KMS-11 (cell line): ENCODE measurements at regions not wholly inside any gene's neighbourhood (a gene's known extent, or its start where the extent isn't known, plus 50 kb on each side); places are given as distances from the start of the nearest gene placed in this dataset.
"Not testable (repeated sequence)": the region's sequence is repeated elsewhere in the genome, so short reads cannot be mapped to it uniquely, and the experiment has no call there.

ENCODE experiments used
- H2AFZ ChIP-seq: fragments of 200-600 bp; sonication (generic); 2 replicates; pipeline ENCODE4 v1.6.1; 2016; ENCODE audit warnings: antibody characterized with exemption, mixed run types, low read depth
- H3K27ac ChIP-seq: fragments of 200-600 bp; sonication (generic); 2 replicates; pipeline ENCODE4 v1.6.1; 2016; ENCODE audit warnings: mild to moderate bottlenecking, mixed run types
- H3K27me3 ChIP-seq: fragments of 200-600 bp; sonication (generic); 2 replicates; pipeline ENCODE4 v1.6.1; 2017; ENCODE audit warnings: mild to moderate bottlenecking, low read depth, mixed run types, moderate library complexity; ENCODE audit not compliant: insufficient read depth
- H3K36me3 ChIP-seq: fragments of 200-600 bp; sonication (generic); 2 replicates; pipeline ENCODE4 v1.6.1; 2017; ENCODE audit warnings: mild to moderate bottlenecking, mixed run types; ENCODE audit not compliant: insufficient read depth
- H3K4me1 ChIP-seq: fragments of 200-600 bp; sonication (generic); 2 replicates; pipeline ENCODE4 v1.6.1; 2016; ENCODE audit warnings: mild to moderate bottlenecking, low read depth, mixed run types; ENCODE audit not compliant: poor library complexity, severe bottlenecking
- H3K4me2 ChIP-seq: fragments of 200-600 bp; sonication (generic); 2 replicates; pipeline ENCODE4 v1.7.0; 2016; ENCODE audit warnings: mild to moderate bottlenecking, mixed run types
- H3K4me3 ChIP-seq: fragments of 200-600 bp; sonication (generic); IDR thresholded peaks from 2 replicates; pipeline ENCODE4 v1.6.1; 2017; ENCODE audit warnings: low read depth, low read length, mixed read lengths; ENCODE audit not compliant: insufficient read depth
- H3K79me2 ChIP-seq: fragments of 200-600 bp; sonication (generic); 2 replicates; pipeline ENCODE4 v1.6.1; 2016; ENCODE audit warnings: low read depth, mixed run types; ENCODE audit not compliant: insufficient read depth
- H3K9ac ChIP-seq: fragments of 200-600 bp; sonication (generic); 2 replicates; pipeline ENCODE4 v1.6.1; 2016; ENCODE audit warnings: mild to moderate bottlenecking, mixed run types
- H4K20me1 ChIP-seq: fragments of 200-600 bp; sonication (generic); 2 replicates; pipeline ENCODE4 v1.6.1; 2016; ENCODE audit warnings: mild to moderate bottlenecking, mixed run types; ENCODE audit not compliant: insufficient read depth
- CTCF ChIP-seq: fragments of 200-600 bp; sonication (generic); conservative IDR thresholded peaks from 2 replicates; pipeline ENCODE4 v1.6.1; 2017; ENCODE audit warnings: low read depth, mild to moderate bottlenecking, antibody characterized with exemption, low read length, moderate library complexity, mixed read lengths

GRCh38 chr15:39034816-39035215, 470.2 kb upstream of the RASGRP1 start:
- H3K4me1 ChIP-seq = no peaks in the 10 kb centered on the region
- no peak overlapping the region for H2AFZ ChIP-seq
- no peaks in the 10 kb centered on the region for H3K27me3 ChIP-seq
- no peak overlapping the region for H3K4me3 ChIP-seq
- no peak for TF ChIP-seq CTCF
- H3K36me3 ChIP-seq = no peaks in the 10 kb centered on the region
- no peaks in the 10 kb centered on the region for H3K79me2 ChIP-seq
- H3K4me2 ChIP-seq = no peak overlapping the region
- no peak overlapping the region for H3K27ac ChIP-seq
- H4K20me1 ChIP-seq = no peaks in the 10 kb centered on the region
- no peak overlapping the region for H3K9ac ChIP-seq

- H3K36me3 ChIP-seq, H4K20me1 ChIP-seq, H3K4me2 ChIP-seq, H3K4me1 ChIP-seq, H3K27me3 ChIP-seq, H2AFZ ChIP-seq, H3K27ac ChIP-seq, H3K4me3 ChIP-seq, H3K79me2 ChIP-seq, H3K9ac ChIP-seq: not testable (repeated sequence)
Measured at GRCh38 chr15:39037611-39038010, 473.0 kb upstream of the RASGRP1 start.

GRCh38 chr15:39040861-39041260, 476.2 kb upstream of the RASGRP1 start:
- no peak overlapping the region for H3K4me3 ChIP-seq
- no peaks in the 10 kb centered on the region for H3K36me3 ChIP-seq
- H4K20me1 ChIP-seq = no peaks in the 10 kb centered on the region
- H3K4me1 ChIP-seq = no peaks in the 10 kb centered on the region
- no peaks in the 10 kb centered on the region for H3K79me2 ChIP-seq
- no peak overlapping the region for H3K9ac ChIP-seq
- no peak overlapping the region for H3K27ac ChIP-seq
- H3K4me2 ChIP-seq = no peak overlapping the region
- no peak for TF ChIP-seq CTCF
- H3K27me3 ChIP-seq = no peaks in the 10 kb centered on the region
- H2AFZ ChIP-seq = no peak overlapping the region

- Histone ChIP-seq H3K36me3 (no peaks in the 10 kb centered on the region), H3K4me2 (no peak overlapping the region)
- TF ChIP-seq CTCF = no peak
Measured at GRCh38 chr15:39041979-39042495, 477.4 kb upstream of the RASGRP1 start.

GRCh38 chr15:39051626-39052322, 487.2 kb upstream of the RASGRP1 start:
- H3K36me3 ChIP-seq = no peaks in the 10 kb centered on the region
- no peak overlapping the region for H3K9ac ChIP-seq
- no peak overlapping the region for H2AFZ ChIP-seq
- no peaks in the 10 kb centered on the region for H3K4me1 ChIP-seq
- no peaks in the 10 kb centered on the region for H3K27me3 ChIP-seq
- TF ChIP-seq CTCF = no peak
- H3K27ac ChIP-seq = no peak overlapping the region
- H3K4me3 ChIP-seq = no peak overlapping the region
- no peaks in the 10 kb centered on the region for H4K20me1 ChIP-seq
- H3K79me2 ChIP-seq = no peaks in the 10 kb centered on the region
- H3K4me2 ChIP-seq = no peak overlapping the region

More at GRCh38 chr15:39041979-39042495, 477.4 kb upstream of the RASGRP1 start:
- Histone ChIP-seq H3K4me3 (no peak overlapping the region), H3K79me2 (no peaks in the 10 kb centered on the region), H4K20me1 (no peaks in the 10 kb centered on the region), H3K27me3 (no peaks in the 10 kb centered on the region), H3K9ac (no peak overlapping the region), H3K4me1 (no peaks in the 10 kb centered on the region), H3K27ac (no peak overlapping the region), H2AFZ (no peak overlapping the region)
